NOMO-1 (cell line): ENCODE measurements at regions not wholly inside any gene's neighbourhood (a gene's known extent, or its start where the extent isn't known, plus 50 kb on each side); places are given as distances from the start of the nearest gene placed in this dataset.

Experiments used
- DNase-seq, 2 experiments: peaks; one replicate each; lab custom pipeline; 2025; ENCODE audit not compliant: unreplicated experiment in 2 of 2; lab: John Stamatoyannopoulos, UW

- DNase-seq: no peak
These were observed 378.2 kb upstream of the SOX14 start for GRCh38 chr3:137385922-137386321.

GRCh38 chr3:137409584-137409983, 354.5 kb upstream of the SOX14 start:
- DNase-seq: no peak

GRCh38 chr3:137410028-137410427, 354.1 kb upstream of the SOX14 start:
- DNase-seq: no peak

DNA sequence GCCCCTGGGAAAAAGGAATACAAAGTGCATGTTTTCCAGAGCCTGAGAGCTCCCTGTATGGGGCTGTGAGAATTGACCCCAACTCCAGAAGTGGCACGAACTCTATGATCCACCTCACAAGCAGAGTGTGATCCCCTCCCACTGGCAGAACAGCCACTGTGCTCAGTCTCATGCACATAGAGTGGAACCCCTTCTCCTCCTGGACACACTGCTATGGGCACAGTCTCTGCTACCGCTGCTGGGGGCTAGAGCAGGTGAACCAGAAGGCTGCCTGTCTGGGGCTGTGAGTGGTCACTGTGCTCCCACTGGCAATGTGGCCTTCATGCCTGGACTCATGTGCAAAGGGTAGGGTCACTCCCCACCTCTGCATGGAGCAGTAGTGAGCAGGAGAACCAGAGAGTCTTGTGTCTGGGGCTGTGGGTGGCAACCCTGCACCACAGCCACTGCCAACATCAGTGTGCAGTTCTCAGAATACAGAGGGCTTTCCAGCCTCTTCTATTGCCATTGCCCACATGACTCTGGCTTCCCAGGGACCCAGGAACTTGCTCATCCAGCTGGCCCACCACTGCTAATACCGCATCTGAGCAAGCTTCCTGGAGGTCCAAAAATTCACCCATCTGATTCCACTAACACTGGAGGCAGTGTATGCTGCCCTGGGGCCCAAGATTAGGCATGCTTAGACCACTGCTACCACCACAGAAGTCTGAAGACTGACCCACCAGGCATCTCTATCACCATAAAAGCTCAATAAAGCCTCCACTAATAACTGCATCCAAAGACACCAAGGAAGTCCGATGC, 343.7 kb upstream of the SOX14 start:
- no peak for DNase-seq

DNA sequence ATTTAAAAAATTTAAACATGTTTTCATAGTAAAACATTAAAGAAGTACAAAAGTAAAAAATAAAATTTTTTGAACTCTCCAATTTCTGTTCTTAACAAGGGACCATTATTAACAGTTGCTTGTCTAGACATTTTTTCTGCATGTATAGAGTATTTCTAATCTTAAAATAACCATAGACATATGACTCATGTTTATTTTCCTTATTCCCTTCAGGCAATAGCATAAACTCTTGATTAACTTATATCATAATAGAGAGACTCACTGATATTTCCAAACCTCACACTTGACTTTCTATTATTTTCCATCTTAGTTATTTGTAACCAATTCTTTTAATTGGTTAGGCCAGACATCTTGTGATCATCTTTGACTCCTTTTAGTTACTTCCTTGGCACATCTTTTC, 325.6 kb upstream of the SOX14 start:
- DNase-seq: no peak

DNA sequence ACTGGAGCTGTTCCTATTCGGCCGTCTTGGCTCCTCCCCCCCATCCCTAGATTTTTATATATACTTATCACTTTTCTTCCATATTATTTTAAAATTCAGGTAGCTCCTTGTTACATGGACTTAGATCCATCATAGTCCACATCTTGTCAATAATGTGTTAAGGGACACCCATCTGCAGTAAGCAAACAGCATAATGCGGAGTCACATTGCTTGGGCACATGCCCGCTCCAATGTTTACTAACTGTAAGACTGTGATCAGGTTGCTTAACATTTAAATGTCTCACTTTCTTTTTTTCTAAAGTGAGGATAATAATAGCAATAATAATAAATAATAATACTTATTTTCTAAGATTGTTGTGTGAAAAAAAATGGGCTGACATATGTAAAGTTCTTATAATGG, 303.2 kb upstream of the SOX14 start:
- DNase-seq: no peak

GRCh38 chr3:137463131-137463530, 301.0 kb upstream of the SOX14 start:
- no peak for DNase-seq

DNA sequence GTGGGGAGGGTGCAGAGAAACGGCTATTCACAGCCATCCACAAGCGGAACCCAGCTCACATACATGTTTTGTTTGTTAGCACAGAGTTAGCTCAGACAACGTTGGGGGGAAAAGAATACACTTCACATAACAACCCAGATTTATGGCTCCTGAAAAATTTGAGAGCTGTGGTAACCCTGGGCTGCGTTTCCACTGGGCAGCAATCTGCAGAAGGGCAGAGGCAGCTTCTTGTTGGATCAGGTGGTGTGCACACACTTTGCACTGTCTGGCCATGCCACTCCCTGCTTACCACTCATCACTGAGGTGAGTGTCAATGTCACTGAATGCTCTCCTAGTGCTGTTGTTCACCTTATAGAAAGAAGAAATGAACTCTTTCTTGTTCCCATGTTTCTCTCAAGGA, 299.8 kb upstream of the SOX14 start:
- DNase-seq: no peak

DNA sequence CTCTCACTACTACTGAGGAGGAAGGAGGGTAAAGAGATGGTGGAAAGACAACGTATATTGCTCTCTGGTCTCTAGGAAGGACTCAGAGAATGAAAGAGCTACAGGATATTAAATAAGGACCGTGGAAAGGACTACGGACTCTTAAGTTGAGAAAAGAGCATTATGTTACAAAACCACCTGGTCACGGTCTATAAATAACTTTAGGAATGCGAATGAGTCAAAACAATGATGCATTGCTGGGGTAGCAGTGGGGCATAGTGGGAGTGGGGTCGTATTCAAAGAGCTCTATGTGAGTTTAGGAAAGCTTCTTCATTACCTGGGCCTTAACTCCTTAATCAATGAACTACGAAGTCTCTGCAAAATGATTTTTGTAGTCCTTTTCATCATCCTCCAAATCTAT, 295.7 kb upstream of the SOX14 start:
- no peak for DNase-seq

DNA sequence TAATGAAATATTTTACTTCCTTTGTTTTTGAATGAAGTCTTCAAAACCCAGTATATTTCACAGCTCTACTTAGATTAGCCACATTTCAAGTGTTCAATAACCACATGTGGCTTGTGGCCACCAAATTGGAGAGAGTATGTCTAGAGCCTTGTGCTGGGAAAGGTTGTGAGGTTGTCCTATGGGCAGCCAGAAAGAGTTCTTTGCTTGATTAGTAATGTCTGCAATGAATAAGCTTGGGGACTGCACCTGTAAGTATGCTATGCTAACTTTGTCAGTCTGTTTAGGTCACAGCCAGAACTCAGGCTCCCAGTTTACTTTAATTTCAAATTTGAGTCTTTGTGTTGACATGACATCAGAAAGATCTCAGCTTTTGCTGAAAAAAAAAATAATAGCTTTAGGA, 294.9 kb upstream of the SOX14 start:
- DNase-seq: no peak

- no peak for DNase-seq
These were observed 293.0 kb upstream of the SOX14 start for GRCh38 chr3:137471130-137471529.

DNA sequence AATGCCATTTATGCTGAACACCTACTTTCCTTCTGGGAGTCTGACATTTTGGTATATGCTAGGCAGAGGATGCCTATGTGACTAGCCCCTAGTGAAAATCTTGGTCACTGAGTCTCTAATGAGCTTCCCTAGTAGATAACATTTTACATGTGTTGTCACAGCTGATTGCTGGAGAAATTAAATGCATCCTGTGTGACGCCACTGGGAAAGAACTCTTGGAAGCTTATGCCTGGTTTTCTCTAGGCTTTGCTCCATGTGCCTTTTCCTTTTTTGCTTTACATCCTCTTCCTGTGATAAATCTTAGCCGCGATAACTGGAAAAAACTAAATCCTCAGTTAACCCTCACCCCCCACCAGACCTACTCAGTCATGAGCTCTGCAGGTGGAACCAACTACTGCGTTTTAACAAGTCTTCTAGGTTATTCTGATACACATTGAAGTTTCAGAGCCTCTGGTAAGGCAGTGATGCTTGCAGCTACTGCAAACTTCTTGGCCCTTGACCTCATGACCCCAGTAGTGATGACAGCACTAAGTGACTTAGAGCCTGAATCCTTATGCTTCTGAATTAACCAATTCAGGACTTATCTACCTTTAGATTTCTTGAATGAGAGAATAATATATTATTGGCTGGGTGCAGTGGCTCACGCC, 292.4 kb upstream of the SOX14 start:
- no peak for DNase-seq

- no peak for DNase-seq
These were observed 286.5 kb upstream of the SOX14 start for GRCh38 chr3:137477614-137478013.

DNA sequence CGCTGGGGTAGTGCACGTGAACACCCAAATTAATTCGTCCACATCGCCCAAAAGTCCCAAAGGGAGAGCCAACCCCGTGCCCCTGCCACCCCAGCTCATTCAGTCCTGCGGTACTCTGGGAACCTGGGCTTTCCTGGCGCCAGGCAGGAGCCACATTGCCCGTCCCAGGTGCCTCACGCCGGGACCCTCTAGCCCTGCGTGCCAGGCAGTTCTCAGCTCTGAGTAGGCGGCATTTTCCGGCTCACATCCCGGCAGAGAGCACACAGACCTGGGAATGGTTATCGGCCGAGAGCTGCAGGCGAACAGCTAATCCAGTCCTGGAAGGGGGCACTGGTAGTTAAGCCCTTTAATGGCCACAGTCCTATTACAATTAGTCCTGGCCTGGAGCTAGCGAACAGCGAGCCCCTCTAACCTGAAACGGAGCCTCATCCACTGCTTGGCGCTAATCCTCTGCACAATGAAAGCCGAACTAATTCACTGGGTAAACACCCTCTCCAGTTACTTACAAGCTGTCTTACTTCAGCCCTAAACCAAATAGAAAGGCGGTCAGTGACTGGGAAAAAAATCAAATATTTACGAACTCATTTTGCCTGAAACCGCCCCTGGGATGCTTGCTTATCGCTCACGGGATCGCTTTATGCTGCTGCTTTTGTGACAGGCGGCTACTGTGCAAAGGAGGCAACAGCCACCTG, 254.6 kb upstream of the SOX14 start:
- DNase-seq: no peak

- DNase-seq: no peak
These were observed 252.5 kb upstream of the SOX14 start for GRCh38 chr3:137511655-137512054.

DNA sequence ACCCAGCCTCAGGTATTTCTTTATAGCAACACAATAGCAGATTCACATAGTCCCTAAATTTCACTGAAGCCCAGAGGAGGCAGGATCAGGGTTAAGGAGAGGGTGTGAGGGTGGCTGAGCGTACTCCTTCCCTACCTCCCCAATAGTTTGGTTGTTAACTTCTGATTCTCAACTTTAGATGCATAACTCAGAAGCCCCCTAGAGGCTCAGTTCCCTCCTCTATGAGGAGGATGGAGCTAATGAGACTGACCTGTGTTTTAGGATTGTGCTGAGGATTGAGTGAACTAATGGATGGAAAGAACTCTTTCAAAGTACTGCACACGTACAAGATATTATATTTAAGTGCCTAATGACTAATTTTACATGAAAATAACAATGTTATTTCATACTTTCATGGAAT, 249.3 kb upstream of the SOX14 start:
- DNase-seq: no peak

DNA sequence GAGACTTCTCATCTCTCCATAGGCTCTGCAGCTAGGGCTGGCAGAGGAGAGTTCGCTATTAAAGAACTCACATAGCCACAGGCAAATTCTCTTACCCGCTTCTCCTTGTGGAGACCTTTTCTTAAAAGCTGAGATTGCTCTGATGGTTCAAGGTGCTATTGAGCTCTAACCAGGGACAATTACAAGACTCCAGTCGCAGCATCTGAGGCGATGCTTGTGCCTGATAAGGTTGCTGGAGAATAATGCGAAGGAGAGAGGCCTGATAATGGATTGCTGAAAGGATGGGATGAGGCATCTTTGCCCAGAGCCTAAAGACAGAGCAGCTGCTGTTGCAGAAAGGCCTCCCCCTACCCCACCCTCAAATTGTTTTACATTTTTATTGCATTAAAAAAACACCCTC, 244.5 kb upstream of the SOX14 start:
- no peak for DNase-seq

- no peak for DNase-seq
These were observed 239.4 kb upstream of the SOX14 start for GRCh38 chr3:137524751-137525150.

GRCh38 chr3:137525471-137525870, 238.6 kb upstream of the SOX14 start:
- no peak for DNase-seq

DNA sequence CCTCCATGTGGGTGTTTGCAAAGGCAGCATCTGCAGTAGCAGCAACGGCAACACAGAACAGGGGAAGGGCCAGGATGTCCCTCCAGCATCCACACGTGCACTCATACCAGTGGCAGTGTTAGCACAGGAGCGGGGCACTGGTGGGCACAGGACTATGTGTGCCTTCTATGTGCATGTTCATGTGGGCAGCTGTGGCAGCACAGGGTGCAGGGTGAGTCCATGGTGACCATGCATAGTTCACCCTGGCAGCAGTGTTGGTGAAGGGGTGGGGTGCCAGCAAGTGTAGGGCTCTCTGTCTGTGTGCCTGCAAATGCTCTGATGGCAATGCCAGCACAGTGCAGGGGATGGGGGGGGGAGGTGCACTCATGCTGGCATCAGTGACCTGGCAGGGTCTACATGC, 222.1 kb upstream of the SOX14 start:
- no peak for DNase-seq

DNA sequence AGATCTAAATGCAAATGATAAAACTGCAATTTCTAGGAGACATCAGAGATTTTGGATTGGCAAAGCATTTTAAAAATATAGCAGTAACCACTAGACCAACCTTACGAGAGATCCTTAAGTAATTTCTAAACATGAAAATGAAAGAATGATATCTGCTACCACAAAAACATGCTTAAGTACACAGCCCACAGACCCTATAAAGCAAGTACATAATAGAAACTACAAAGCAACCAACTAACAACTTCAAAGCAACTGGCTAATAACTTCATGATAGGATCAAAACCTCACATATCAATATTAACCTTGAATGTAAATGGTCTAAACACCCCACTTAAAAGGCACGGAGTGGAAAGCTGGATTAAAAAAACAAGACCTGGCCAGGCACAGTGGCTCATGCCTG, 209.9 kb upstream of the SOX14 start:
- no peak for DNase-seq

GRCh38 chr3:137568880-137569279, 195.2 kb upstream of the SOX14 start:
- DNase-seq: no peak
